ENCODE measurements at regions not wholly inside any gene's neighbourhood (a gene's known extent, or its start where the extent isn't known, plus 50 kb on each side); places are given as distances from the start of the nearest gene placed in this dataset.

GRCh38 chr6:155684416-155685196, 229.0 kb upstream of the NOX3 start:
- Histone ChIP-seq H3K27ac (no peak overlapping the region), H3K4me3 (no peak overlapping the region), H3K27me3 (replicated peaks; ENCODE audit: insufficient read depth) (no peaks in the 10 kb centered on the region), H3K9me3 (no peaks in the 10 kb centered on the region), H3K36me3 (no peaks in the 10 kb centered on the region), H3K4me1 (replicated peaks) (no peaks in the 10 kb centered on the region)
- intact Hi-C loops (cut with DNase I), result no loop called here
- TF ChIP-seq POLR2A (IDR thresholded peaks at IDR 0.05) (no peak), POLR2AphosphoS5 (IDR thresholded peaks at IDR 0.05) (no peak), CTCF (IDR thresholded peaks at IDR 0.05) (no peak)
- no peak for DNase-seq (ENCODE audit: low spot score)
- WGBS, result 49% methylated on average over 5 of the region's 5 CpGs

GRCh38 chr6:155678361-155678760, 222.7 kb upstream of the NOX3 start:
- 47% methylated on average over 3 of the region's 3 CpGs for WGBS
- no peaks in the 10 kb centered on the region for H3K36me3 ChIP-seq
- TF ChIP-seq CTCF (IDR thresholded peaks at IDR 0.05), result no peak
- TF ChIP-seq POLR2AphosphoS5 (IDR thresholded peaks at IDR 0.05), result no peak
- no peak for TF ChIP-seq POLR2A (IDR thresholded peaks at IDR 0.05)

GRCh38 chr6:155676346-155676745, 220.7 kb upstream of the NOX3 start:
- DNase-seq (ENCODE audit: low spot score), result no peak
- 79% methylated on average over 2 of the region's 2 CpGs for WGBS
- no peak for TF ChIP-seq POLR2AphosphoS5 (IDR thresholded peaks at IDR 0.05)
- TF ChIP-seq CTCF (IDR thresholded peaks at IDR 0.05), result no peak
- no peak for TF ChIP-seq POLR2A (IDR thresholded peaks at IDR 0.05)

More at GRCh38 chr6:155678361-155678760, 222.7 kb upstream of the NOX3 start:
- intact Hi-C loops (cut with DNase I), result no loop called here
- no peak overlapping the region for H3K27ac ChIP-seq
- no peaks in the 10 kb centered on the region for H3K9me3 ChIP-seq
- no peak overlapping the region for H3K4me3 ChIP-seq
- H3K4me1 ChIP-seq (replicated peaks), result no peaks in the 10 kb centered on the region
- no peaks in the 10 kb centered on the region for H3K27me3 ChIP-seq (replicated peaks; ENCODE audit: insufficient read depth)
- no peak for DNase-seq (ENCODE audit: low spot score)

GRCh38 chr6:155670655-155671054, 215.0 kb upstream of the NOX3 start:
- H3K27ac ChIP-seq, result no peak overlapping the region
- H3K27me3 ChIP-seq (replicated peaks; ENCODE audit: insufficient read depth), result no peaks in the 10 kb centered on the region
- DNase-seq (ENCODE audit: low spot score), result no peak
- H3K4me3 ChIP-seq, result no peak overlapping the region
- H3K36me3 ChIP-seq, result no peaks in the 10 kb centered on the region
- no peaks in the 10 kb centered on the region for H3K9me3 ChIP-seq
- intact Hi-C loops (cut with DNase I), result no loop called here
- TF ChIP-seq POLR2A (IDR thresholded peaks at IDR 0.05) (no peak), CTCF (IDR thresholded peaks at IDR 0.05) (no peak), POLR2AphosphoS5 (IDR thresholded peaks at IDR 0.05) (no peak)
- WGBS, result 89% methylated on average over 2 of the region's 2 CpGs
- H3K4me1 ChIP-seq (replicated peaks), result no peaks in the 10 kb centered on the region

More at GRCh38 chr6:155676346-155676745, 220.7 kb upstream of the NOX3 start:
- Histone ChIP-seq H3K27me3 (replicated peaks; ENCODE audit: insufficient read depth) (no peaks in the 10 kb centered on the region), H3K4me1 (replicated peaks) (no peaks in the 10 kb centered on the region), H3K36me3 (no peaks in the 10 kb centered on the region), H3K9me3 (no peaks in the 10 kb centered on the region), H3K27ac (no peak overlapping the region), H3K4me3 (no peak overlapping the region)
- intact Hi-C loops (cut with DNase I), result no loop called here

All from prostate gland (tissue), 2 donors.